ENCODE measurements at regions not wholly inside any gene's neighbourhood (a gene's known extent, or its start where the extent isn't known, plus 50 kb on each side); places are given as distances from the start of the nearest gene placed in this dataset.
"Not testable (repeated sequence)": the region's sequence is repeated elsewhere in the genome, so short reads cannot be mapped to it uniquely, and the experiment has no call there.

DNA sequence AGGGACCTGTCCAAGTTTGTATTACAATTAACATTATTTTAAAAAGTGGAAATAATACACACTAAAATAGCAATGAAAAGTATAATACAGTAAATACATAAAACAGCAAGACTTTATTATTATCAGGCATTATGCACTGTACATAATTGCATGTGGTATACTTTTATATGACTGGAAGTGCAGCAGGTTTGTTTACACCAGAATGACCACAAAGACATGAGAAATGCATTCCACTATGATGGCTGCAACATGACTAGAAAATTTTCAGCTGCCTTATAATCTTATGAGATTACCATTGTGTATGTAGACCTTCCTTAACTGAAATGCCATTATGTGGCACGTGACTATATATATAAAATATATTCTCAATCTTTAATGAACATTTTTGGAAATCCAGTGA lies 1699.6 kb downstream of the KCNT2 start:
- no peak for DNase-seq (ENCODE audit: low spot score)

DNA sequence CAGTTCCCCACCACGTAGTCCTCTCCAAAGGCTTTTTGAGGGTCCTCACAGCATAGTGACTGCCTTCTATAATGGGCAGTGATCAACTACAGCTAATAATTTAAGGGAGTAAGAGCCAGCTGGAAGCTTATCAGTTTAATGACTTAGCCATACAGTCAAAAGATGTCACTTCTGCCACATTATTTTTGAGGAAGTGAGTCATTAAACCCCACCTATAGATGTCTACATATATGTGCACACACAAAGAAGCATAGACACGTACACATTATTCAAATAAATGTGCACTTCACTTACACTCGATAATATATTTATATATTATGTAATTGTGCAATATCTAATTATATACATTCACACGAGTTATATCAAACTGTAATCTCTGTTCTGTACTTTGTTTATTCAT lies 1704.7 kb downstream of the KCNT2 start:
- DNase-seq (ENCODE audit: low spot score): no peak

DNA sequence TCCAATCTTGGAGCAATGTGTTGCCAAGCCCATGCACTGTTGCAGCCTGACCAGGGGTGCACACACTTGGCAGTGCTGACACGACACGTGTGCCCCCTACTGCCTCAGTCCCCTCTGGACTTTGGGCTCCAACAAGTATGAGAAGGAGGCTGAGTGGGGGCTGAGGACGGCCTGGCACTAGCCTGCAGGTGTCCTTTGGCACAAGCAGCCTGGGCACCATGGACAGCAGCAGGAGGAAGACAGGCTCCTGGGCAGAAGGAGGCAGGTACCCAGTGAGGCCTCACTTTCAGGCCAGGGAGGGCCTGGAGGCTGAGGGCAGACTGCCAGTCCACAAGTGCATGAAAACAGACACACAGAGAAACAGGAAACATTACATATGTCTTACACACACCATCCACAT lies 1702.9 kb upstream of the B3GALT2 start:
- no peak for DNase-seq (ENCODE audit: low spot score)

DNA sequence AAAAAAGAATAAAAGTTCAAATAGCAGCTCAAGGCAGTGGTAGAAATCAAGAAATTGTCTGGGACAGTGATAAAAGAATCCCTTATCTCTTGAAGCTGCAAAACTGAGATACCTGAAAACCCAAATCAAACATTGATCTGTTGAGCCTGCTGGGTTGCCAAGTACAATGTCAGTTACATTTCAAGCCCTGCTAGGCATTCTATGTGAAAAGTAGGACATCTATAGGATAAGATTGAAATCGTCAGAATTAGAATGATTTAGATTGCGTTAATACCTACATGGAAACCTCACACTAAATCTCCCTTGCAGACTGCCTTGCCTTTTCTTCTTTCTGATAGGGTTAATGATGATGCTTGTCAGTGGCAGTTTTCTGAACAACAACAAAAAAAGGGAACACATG lies 1684.4 kb upstream of the B3GALT2 start:
- DNase-seq (ENCODE audit: low spot score): no peak

DNA sequence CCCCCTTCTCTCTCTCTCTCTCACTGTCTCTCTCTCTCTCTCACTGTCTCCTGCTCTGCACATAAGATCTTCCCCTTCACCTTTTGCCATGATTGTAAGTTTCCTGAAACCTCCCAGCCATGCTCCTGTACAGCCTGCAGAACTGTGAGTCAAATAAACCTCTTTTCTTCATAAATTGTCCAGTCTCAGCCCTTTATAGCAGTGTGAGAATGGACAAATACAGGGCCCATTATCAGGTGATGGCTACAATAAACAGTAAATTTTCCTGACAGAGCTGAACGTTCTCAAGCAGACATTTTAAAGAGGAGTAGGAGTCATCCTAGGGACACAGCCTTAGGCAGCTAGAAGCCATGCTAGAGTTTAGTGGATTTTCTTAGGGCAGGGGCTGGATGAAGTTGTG lies 1679.7 kb upstream of the B3GALT2 start:
- no peak for DNase-seq (ENCODE audit: low spot score)

DNA sequence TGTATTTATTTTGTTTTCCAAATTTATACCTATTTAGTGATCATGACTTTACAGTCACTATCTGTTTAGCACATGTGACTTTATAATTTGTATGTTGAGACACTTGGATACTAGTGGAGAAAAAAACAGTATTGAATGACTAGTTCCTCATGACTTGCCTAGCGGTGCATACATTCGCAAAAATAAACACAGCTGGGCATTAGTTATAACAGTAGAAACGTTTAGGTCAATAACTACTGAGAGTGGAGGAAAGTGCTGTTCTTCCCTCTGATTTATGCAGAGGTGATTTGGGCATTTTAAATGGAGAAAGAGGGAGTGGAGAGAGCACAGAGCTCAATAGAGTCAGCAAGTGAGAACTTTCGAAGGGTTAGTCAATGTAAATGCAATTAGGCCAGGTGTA lies 1679.0 kb upstream of the B3GALT2 start:
- no peak for DNase-seq (ENCODE audit: low spot score)

DNA sequence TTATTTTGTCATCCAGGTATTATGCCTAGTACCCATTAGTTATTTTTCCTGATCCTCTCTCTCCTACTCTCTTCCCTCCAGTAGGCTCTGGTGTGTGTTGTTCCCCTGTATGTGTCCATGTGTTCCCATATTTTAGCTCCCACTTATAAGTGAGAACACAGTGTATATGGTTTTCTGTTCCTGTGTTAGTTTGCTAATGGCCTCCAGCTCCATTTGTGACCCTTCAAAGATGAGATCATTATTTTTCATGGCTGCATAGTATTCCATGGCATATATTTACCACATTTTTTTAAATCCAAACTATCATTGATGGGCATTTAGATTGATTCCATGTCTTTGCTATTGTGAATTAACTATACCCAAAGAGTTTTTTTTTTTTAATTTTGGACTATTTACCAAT lies 1675.7 kb upstream of the B3GALT2 start:
- no peak for DNase-seq (ENCODE audit: low spot score)

DNA sequence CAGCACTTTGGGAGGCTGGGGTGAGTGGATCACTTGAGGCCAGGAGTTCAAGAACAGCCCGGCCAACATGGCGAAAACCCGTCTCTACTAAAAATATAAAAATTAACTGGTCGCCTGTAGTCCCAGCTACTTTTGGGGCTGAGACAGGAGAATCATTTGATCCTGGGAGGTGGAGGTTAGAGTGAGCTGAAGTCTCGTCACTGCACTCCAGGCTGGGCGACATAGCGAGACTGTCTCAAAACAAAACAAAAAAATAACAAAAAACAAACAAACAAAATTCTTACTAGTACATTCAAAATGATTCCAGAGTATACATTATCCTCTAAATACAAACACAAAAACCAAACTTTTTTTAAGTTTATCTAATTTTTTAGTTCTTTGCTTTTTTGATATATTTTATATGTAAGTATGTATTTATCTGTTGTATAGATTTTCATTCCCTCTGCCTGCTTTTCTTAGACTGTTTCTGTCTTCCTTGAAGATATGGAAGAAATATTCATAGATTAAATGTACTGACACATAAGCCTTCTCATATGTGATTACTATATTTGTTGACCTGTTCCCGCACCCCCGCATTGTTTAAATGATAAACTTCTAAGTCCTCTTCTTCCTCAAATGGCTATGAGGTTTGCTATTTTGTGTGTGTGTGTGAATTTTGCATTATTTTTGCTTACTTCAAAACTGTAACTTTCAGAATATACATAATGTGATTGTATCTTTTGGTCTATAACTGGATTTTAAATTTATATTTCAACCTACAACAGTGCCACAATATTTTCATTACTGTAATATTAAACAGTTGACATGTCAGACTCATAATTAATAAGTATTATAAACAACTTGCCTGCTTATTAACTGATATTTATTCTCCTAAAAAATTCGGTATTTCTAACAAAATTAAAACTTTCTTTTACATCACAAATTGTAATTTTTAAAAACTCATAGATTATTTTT lies 1674.1 kb upstream of the B3GALT2 start:
- DNase-seq (ENCODE audit: low spot score): no peak

DNA sequence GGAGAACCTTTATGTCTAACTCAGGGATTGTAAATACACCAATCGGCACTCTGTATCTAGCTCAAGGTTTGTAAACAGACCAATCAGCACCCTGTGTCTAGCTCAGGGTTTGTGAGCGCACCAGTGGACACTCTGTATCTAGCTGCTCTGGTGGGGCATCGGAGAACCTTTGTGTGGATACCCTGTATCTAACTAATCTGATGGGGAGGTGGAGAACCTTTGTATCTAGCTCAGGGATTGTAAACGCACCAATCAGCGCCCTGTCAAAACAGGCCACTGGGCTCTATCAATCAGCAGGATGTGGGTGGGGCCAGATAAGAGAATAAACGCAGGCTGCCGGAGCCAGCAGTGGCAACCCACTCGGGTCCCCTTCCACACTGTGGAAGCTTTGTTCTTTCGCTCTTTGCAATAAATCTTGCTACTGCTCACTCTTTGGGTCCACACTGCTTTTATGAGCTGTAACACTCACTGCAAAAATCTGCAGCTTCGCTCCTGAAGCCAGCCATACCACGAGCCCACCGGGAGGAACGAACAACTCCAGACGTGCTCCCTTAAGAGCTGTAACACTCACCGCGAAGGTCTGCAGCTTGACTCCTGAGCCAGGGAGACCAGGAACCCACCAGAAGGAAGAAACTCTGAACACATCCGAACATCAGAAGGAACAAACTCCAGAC lies 1673.2 kb upstream of the B3GALT2 start:
- not testable (repeated sequence) for DNase-seq (ENCODE audit: low spot score)

DNA sequence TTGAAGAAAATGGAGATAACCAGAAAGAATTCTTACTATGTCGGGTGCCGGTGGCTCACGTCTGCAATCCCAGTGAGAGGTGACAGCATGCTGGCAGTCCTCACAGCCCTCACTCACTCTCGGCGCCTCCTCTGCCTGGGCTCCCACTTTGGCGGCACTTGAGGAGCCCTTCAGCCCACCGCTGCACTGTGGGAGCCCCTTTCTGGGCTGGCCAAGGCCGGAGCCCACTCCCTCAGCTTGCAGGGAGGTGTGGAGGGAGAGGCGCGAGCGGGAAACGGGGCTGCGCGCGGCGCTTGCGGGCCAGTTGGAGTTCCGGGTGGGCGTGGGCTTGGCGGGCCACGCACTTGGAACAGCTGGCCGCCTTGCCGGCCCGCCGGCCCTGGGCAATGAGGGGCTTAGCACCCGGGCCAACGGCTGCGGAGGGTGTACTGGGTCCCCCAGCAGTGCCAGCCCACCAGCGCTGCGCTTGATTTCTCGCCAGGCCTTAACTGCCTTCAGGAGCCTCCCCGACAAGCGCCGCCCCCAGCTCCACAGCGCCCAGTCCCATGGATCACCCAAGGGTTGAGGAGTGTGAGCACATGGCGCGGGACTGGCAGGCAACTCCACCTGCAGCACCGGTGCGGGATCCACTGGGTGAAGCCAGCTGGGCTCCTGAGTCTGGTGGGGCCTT lies 1672.5 kb upstream of the B3GALT2 start:
- not testable (repeated sequence) for DNase-seq (ENCODE audit: low spot score)

DNA sequence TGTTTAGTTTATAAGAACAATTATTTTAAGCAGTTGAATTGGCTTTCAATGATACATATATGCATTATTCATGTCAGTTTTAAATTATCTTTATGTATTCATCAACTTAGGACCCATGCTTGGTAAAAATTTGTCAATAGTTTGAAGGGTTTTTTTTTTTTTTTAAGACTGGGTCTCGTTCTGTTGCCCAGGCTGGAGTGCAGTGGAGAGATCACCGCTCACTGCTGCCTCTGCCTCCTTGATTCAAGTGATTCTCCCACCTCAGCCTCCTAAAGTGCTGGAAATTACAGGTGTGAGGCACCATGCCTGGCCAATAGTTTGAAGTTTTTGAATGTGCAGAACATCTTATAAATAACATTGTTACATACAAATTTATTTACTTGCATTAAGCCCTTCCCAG lies 1671.0 kb upstream of the B3GALT2 start:
- no peak for DNase-seq (ENCODE audit: low spot score)

DNA sequence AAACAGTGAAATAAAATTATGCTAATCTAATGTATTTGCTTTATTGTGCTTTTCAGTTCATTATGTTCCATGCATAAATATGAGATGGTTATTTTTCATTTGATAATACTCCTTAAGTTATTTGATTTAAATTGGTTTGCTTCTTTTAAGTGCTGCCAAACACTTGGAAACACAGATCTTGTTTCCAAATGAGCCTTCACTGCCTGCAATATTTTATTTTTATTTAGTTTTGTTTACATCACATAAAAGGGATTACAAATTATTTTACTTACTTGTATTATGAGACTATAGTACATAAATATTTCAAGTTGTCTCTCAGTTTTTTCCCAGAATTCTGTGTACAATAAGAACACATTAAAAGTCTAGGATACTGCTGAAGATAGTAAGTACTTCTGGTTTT lies 1662.4 kb upstream of the B3GALT2 start:
- no peak for DNase-seq (ENCODE audit: low spot score)

DNA sequence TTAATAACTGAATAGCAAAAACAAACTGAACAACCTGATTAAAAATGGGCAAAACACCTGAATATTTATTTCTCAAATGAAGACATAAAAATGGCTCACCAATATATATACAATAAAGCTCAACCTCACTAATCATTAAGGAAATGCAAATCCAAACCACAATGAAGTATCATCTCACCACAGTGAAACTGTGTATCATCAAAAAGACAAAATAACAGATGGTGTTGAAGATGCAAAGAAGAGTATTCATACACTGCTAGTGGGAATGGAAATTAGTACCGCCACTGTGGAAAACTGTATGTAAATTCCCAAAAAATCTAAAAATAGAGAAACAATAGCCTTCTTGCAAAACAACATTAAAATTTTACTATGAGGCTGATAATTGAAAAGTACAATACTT lies 1660.1 kb upstream of the B3GALT2 start:
- no peak for DNase-seq (ENCODE audit: low spot score)

DNA sequence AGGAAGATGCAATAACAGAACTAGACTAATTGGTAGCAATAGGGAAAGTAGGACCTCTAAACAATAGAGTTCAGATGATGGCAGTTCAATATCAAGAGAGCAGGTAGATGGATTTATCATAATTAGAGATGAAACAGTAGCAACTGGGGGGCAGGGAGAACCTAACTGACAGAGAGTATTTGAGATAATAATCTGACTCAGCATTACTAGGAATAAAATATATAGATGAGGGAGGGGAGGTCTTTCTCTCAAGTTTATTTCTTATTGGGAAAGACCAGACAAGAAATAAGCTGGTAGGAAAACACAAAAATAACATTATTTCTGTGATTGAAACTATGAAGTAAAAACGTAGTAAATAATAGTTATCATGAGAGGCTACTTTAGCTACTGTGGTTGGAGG lies 1656.7 kb upstream of the B3GALT2 start:
- DNase-seq (ENCODE audit: low spot score): no peak

DNA sequence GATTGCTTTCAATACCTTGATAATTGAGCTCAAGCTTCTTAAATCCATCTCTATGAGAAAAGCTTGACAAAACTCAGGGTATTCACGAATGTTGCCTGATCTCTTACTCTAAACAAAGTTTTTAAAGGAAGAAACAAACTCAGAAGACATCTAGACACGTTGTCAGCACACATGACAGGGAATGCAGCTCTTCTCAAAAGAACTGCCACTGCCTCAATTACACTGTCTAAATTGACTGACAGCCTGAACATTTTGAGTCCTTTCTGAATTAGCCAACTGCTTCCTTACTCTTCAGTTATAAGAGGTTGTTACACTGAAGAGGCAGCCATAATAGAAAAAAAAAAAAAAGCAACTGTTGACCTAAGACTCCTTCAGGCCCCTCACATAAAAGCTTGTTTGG lies 1646.7 kb upstream of the B3GALT2 start:
- no peak for DNase-seq (ENCODE audit: low spot score)

DNA sequence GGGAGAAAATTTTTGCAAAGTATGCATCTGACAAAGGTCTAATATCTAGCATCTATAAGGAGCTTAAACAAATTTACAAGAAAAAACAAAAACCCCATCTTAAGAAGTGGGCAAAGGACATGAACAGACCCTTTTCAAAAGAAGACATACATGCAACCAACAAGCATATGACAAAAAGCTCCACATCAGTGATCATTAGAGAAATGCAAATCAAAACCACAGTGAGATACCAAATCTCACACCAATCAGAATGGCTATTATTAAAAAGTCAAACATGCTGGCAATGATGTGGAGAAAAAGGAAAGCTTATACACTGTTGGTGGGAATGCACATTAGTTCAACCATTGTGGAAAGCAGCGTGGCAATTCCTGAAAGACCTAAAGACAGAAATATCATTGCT lies 1645.2 kb upstream of the B3GALT2 start:
- DNase-seq (ENCODE audit: low spot score): not testable (repeated sequence)

DNA sequence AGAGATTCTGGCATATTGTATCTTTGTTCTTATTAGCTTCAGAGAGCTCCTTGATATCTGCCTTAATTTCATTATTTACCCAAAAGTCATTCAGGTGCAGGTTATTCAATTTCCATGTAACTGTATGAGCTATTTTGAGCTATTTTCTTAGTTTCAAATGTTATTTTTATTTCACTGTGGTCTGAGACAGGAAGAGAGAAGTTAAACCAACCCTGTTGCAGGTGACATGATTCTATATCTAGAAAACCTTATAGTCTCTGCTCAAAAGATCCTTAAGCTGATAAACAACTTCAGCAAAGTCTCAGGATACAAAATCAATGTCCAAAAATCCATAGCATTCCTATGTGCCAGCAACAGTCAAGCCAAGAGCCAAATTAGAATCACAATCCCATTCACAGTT lies 1644.0 kb upstream of the B3GALT2 start:
- DNase-seq (ENCODE audit: low spot score): no peak

DNA sequence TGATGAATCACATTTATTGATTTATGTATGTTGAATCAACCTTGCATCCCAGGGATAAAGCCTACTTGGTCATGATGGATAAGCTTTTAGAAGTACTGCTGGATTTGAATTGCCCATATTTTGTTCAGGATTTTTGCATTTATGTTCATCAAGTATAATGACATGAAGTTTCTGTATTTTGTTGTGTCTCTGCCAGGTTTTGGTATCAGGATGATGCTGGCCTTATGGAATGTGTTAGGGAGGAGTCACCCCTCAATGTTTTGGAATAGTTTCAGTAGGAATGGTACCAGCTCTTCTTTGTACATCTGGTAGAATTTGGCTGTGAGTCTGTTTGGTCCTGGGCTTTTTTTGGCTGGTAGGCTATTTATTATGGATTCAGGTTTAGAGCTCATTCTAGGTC lies 1643.1 kb upstream of the B3GALT2 start:
- DNase-seq (ENCODE audit: low spot score): no peak

DNA sequence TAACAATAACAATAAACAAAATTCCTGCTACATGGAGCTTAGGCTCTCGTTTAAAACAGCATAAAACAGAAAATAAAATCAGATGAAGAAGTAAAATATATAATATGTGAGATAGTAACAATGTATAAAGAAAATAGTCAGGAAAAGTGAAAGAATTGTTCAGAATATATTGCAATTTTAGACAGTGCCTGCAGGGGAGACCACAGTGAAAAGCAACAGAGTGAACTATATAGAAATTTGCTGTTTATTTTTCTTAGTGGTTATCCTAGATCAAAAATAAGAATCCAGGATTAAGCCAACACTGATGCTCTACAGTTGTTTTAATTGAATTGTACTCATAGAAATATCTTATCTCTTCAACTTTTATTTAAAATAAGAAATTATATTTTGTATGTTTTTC lies 1639.0 kb upstream of the B3GALT2 start:
- no peak for DNase-seq (ENCODE audit: low spot score)

DNA sequence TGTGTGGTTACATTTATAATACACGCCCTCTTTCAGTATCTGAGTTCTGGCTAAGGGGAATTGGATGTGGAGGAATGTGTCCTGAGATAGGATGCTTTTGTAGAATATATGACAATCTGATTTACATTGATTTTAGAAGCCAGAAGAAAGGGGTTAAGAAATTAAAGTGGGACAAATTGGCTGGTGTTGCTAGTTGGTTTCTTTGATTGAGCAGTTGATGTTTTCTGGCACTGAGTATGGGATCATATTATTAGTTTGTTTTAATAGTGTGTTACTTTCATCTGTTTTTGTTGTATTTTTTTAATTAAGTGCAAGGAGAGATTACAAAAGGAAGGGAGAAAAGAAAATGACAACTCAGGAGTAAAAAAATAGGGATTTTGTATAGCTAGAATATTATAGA lies 1634.7 kb upstream of the B3GALT2 start:
- DNase-seq (ENCODE audit: low spot score): no peak

DNA sequence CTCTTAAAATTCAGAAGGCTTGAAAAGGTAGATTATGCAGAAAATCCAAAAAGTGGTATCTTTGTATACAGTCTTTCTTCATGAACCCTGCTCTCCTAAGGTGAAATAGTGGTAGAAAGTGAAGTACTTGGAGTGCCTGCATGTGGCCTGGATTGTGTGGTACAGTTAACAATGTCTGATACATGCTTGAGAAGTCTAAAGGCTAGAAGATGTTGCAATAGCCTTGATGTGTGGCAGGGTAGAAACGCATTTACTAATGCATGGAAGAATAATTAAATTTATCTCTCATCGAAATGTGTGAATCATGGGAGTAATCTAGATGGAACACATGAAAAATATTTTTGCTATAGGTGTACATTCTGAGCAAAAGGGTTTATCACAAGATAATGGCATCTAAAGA lies 1632.3 kb upstream of the B3GALT2 start:
- DNase-seq (ENCODE audit: low spot score): no peak

DNA sequence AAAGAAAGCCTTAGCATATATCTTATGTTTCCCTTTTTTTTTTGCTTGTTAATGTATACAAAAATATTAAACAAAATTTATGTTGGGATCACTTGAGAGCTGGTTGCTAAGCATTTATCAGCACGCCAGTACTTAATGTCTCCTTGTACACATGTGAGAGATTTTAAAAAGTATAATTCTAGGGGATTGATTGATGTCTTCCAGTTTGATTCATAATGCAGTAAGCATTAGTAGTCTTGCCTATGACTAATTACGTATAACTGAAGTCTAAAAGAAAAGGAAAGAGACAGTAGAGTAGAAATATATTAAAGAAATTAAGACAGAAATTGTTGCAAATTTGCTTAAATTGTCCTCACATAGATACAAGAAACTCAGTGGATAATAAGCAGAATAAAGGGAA lies 1630.4 kb upstream of the B3GALT2 start:
- DNase-seq (ENCODE audit: low spot score): no peak

DNA sequence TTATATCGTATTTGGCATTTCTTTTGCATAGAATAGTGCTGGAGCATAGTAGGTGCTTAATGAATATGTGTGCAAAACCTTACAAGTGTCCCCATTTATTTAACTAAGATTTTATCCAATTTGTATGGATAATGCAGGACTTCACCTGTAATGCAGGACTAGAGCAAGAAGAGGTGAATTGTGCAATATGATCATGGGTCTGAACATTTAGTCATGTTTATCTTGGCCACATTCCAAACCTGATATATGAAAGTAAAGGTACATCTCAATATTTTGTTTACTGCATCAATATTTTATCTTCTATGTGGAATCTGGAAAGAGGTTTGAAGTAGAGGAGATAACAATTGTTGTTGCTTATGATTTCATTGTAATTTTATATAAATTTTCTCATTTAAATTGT lies 1626.7 kb upstream of the B3GALT2 start:
- DNase-seq (ENCODE audit: low spot score): no peak
